ENCODE measurements at regions not wholly inside any gene's neighbourhood (a gene's known extent, or its start where the extent isn't known, plus 50 kb on each side); places are given as distances from the start of the nearest gene placed in this dataset.

DNA sequence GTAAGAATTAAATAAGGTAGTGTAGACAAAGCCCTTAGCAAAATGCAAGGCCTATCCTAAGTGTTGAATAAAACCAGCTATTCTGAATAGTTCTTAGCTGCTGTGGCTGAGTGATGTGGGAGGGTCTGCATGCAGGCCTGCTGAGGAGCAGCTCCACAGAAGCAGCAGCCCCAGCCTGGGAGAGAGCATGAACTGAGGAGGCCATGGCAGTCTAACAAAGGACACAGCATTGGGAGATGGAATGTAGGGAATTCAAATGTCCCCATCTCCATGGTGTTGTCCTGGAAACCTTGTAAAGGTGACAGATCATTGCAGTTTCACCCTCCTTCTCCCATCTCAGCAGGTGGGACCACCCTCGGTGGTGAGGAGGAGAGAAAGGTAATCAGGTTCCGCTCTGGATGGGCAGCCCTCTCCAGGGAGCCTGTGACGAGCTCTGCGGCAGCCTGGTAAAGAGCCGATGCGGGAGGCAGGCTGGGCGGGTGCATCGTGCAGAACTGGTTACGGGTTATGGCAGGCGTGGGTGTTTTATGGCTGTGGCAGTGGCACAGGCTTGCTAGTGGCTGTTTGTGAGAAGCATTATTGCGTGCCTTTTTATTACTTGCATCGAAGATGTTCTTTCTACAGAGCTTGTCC, 199.9 kb upstream of the GLRA1 start:
- TF ChIP-seq POLR2A (IDR thresholded peaks at IDR 0.05) (no peak), EP300 (IDR thresholded peaks at IDR 0.05) (no peak)
- TF ChIP-seq, protein P1, sequence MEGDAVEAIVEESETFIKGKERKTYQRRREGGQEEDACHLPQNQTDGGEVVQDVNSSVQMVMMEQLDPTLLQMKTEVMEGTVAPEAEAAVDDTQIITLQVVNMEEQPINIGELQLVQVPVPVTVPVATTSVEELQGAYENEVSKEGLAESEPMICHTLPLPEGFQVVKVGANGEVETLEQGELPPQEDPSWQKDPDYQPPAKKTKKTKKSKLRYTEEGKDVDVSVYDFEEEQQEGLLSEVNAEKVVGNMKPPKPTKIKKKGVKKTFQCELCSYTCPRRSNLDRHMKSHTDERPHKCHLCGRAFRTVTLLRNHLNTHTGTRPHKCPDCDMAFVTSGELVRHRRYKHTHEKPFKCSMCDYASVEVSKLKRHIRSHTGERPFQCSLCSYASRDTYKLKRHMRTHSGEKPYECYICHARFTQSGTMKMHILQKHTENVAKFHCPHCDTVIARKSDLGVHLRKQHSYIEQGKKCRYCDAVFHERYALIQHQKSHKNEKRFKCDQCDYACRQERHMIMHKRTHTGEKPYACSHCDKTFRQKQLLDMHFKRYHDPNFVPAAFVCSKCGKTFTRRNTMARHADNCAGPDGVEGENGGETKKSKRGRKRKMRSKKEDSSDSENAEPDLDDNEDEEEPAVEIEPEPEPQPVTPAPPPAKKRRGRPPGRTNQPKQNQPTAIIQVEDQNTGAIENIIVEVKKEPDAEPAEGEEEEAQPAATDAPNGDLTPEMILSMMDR (IDR thresholded peaks at IDR 0.05) = no peak

Measured in tibial nerve (tissue), 4 donors.